Tibial artery (tissue), 4 donors: ENCODE measurements at regions not wholly inside any gene's neighbourhood (a gene's known extent, or its start where the extent isn't known, plus 50 kb on each side); places are given as distances from the start of the nearest gene placed in this dataset.

Experiments used
- DNase-seq, 2 donors: peaks; one replicate each; pipeline ENCODE4 v3.0.0-alpha.2; 2019
- H3K27ac ChIP-seq, 2 donors: fragments of 200-600 bp; sonication (generic) in 1 of 2; 1 replicate in 1 of 2; 2 replicates in 1 of 2; pipeline ENCODE4 v1.5.1; 2018 to 2019; ENCODE audit warnings: mild to moderate bottlenecking in 1 of 2
- H3K27me3 ChIP-seq, 2 donors: fragments of 200-600 bp; sonication (generic) in 1 of 2; one replicate each; pipeline versions ENCODE4 v1.5.1 to v1.6.0; 2016 to 2019
- H3K36me3 ChIP-seq, 3 donors: fragments of 200-600 bp; sonication (generic) in 2 of 3; one replicate each; pipeline ENCODE4 v1.5.1; 2016 to 2019; ENCODE audit warnings: mild to moderate bottlenecking in 2 of 3
- H3K4me1 ChIP-seq, 4 donors: fragments of 200-600 bp; sonication (generic) in 2 of 4; 1 replicate in 3 of 4; 2 replicates in 1 of 4; pipeline ENCODE4 v1.5.1; 2016 to 2019
- H3K4me3 ChIP-seq, 2 donors: fragments of 200-600 bp; sonication (generic) in 1 of 2; 1 replicate in 1 of 2; 2 replicates in 1 of 2; pipeline ENCODE4 v1.5.1; 2018 to 2019; ENCODE audit warnings: mild to moderate bottlenecking in 2 of 2
- H3K9me3 ChIP-seq, 3 donors: fragments of 200-600 bp; sonication (generic) in 1 of 3; one replicate each; pipeline ENCODE4 v1.5.1; 2016 to 2019
- CTCF ChIP-seq, 2 experiments: fragments of 200-600 bp in 1 of 2; fragments of 450-650 bp in 1 of 2; IDR thresholded peaks; one replicate each; pipeline ENCODE4 v1.5.1; 2017 to 2019; ENCODE audit warnings: antibody characterized with exemption in 2 of 2, mild to moderate bottlenecking in 1 of 2, moderate library complexity in 1 of 2
- intact Hi-C: fragments of 100-400 bp; cut with DNase I; formaldehyde crosslinking; loops from one replicate; pipeline ENCODE4 v1.15.0; 2023; ENCODE audit warnings: low total_unique reads

GRCh38 chr15:81071705-81072104, 62.4 kb upstream of the CFAP161 start:
- no peaks in the 10 kb centered on the region for H3K27me3 ChIP-seq
- H3K27ac ChIP-seq: no peak overlapping the region
- no peak overlapping the region for H3K4me3 ChIP-seq
- no peak for TF ChIP-seq CTCF (IDR thresholded peaks at IDR 0.05)
- H3K4me1 ChIP-seq: peaks cover 0 to 14% (median 5%) of the 10 kb centered on the region in 4 donors
- H3K9me3 ChIP-seq: no peaks in the 10 kb centered on the region
- DNase-seq: no peak
- intact Hi-C loops: no loop called here
- no peaks in the 10 kb centered on the region for H3K36me3 ChIP-seq

GRCh38 chr15:81072551-81072950, 61.5 kb upstream of the CFAP161 start:
- no peaks in the 10 kb centered on the region for H3K9me3 ChIP-seq
- H3K4me3 ChIP-seq: no peak overlapping the region
- peaks cover 0 to 14% (median 5%) of the 10 kb centered on the region in 4 donors for H3K4me1 ChIP-seq
- intact Hi-C loops: no loop called here
- TF ChIP-seq CTCF (IDR thresholded peaks at IDR 0.05): no peak
- DNase-seq: no peak
- no peaks in the 10 kb centered on the region for H3K27me3 ChIP-seq
- no peak overlapping the region for H3K27ac ChIP-seq
- H3K36me3 ChIP-seq: no peaks in the 10 kb centered on the region

- intact Hi-C loops: no loop called here
- no peaks in the 10 kb centered on the region for H3K36me3 ChIP-seq
- H3K27me3 ChIP-seq: no peaks in the 10 kb centered on the region
- H3K9me3 ChIP-seq: no peaks in the 10 kb centered on the region
- DNase-seq: no peak
- H3K4me3 ChIP-seq: no peak overlapping the region
- TF ChIP-seq CTCF (IDR thresholded peaks at IDR 0.05): no peak
- peaks cover 0 to 14% (median 5%) of the 10 kb centered on the region in 4 donors for H3K4me1 ChIP-seq
- H3K27ac ChIP-seq: no peak overlapping the region
These were observed 60.3 kb upstream of the CFAP161 start for GRCh38 chr15:81073801-81074200.

- Histone ChIP-seq H3K4me3 (no peak overlapping the region), H3K27me3 (no peaks in the 10 kb centered on the region), H3K27ac (no peak overlapping the region), H3K9me3 (no peaks in the 10 kb centered on the region), H3K36me3 (no peaks in the 10 kb centered on the region), H3K4me1 (peaks cover 0 to 14% (median 5%) of the 10 kb centered on the region in 4 donors)
- no peak for TF ChIP-seq CTCF (IDR thresholded peaks at IDR 0.05)
- intact Hi-C loops: no loop called here
- DNase-seq: no peak
These were observed 59.3 kb upstream of the CFAP161 start for GRCh38 chr15:81074773-81075172.

GRCh38 chr15:81075272-81075671, 58.8 kb upstream of the CFAP161 start:
- TF ChIP-seq CTCF (IDR thresholded peaks at IDR 0.05): no peak
- Histone ChIP-seq H3K27me3 (no peaks in the 10 kb centered on the region), H3K4me1 (peaks cover 0 to 13% (median 5%) of the 10 kb centered on the region in 4 donors), H3K9me3 (no peaks in the 10 kb centered on the region), H3K27ac (no peak overlapping the region), H3K4me3 (no peak overlapping the region), H3K36me3 (no peaks in the 10 kb centered on the region)
- no peak for DNase-seq
- intact Hi-C loops: no loop called here

- H3K4me1 ChIP-seq: no peaks in the 10 kb centered on the region
- no peak overlapping the region for H3K4me3 ChIP-seq
- H3K27ac ChIP-seq: no peak overlapping the region
- H3K36me3 ChIP-seq: no peaks in the 10 kb centered on the region
- DNase-seq: no peak
- H3K27me3 ChIP-seq: no peaks in the 10 kb centered on the region
- no peak for TF ChIP-seq CTCF (IDR thresholded peaks at IDR 0.05)
- intact Hi-C loops: loop anchor here (10.0 kb wide), 1 partner anchor 56 kb away; no protein-coding TSS in a partner anchor
- no peaks in the 10 kb centered on the region for H3K9me3 ChIP-seq
These were observed 53.1 kb upstream of the CFAP161 start for GRCh38 chr15:81080996-81081395.
